K562 (cell line): ENCODE measurements at regions not wholly inside any gene's neighbourhood (a gene's known extent, or its start where the extent isn't known, plus 50 kb on each side); places are given as distances from the start of the nearest gene placed in this dataset.

Experiments
- ATF7 ChIP-seq: fragments of 450-650 bp; IDR thresholded peaks from 2 replicates; pipeline ENCODE4 v1.7.1; 2014; ENCODE audit warnings: mild to moderate bottlenecking, moderate library complexity
- CBX2 ChIP-seq: fragments of 200-600 bp; sonication (generic); IDR thresholded peaks from one replicate; pipeline ENCODE4 v1.6.1; 2012; ENCODE audit warnings: mild to moderate bottlenecking, low read length, inconsistent platforms; ENCODE audit not compliant: insufficient read depth, poor library complexity, severe bottlenecking
- CXXC5 ChIP-seq: fragments of 250-450 bp; sonication (Bioruptor Pico); IDR thresholded peaks from 2 replicates; pipeline ENCODE4 v1.8.0; 2022; ENCODE audit warnings: inconsistent platforms, mild to moderate bottlenecking, moderate library complexity
- HMBOX1 ChIP-seq: sonication (generic); IDR thresholded peaks from 2 replicates; pipeline ENCODE4 v1.6.1; 2016
- HNRNPUL1 ChIP-seq: fragments of 200-400 bp; formaldehyde crosslinking; IDR thresholded peaks from 2 replicates; pipeline ENCODE4 v1.6.1; 2017; ENCODE audit warnings: low read length
- NELFE ChIP-seq: IDR thresholded peaks from 2 replicates; pipeline ENCODE4 v1.6.1; 2011; ENCODE audit warnings: mild to moderate bottlenecking; ENCODE audit not compliant: insufficient read depth, insufficient read length
- PBX2 ChIP-seq, 2 experiments: IDR thresholded peaks in 1 of 2; conservative IDR thresholded peaks in 1 of 2; 2 replicates each; pipeline ENCODE4 v1.6.1; 2016; ENCODE audit warnings: low read depth in 2 of 2, mild to moderate bottlenecking in 1 of 2, missing compliant biosample characterization in 1 of 2, missing genetic modification characterization in 1 of 2, moderate library complexity in 1 of 2
- RCOR1 ChIP-seq, 2 experiments: IDR thresholded peaks; 2 replicates each; pipeline ENCODE4 v1.6.1; 2012; ENCODE audit warnings: low read depth in 2 of 2, low read length in 2 of 2, borderline replicate concordance in 1 of 2, improper control_type of control experiment in 1 of 2
- SRF ChIP-seq, 2 experiments: fragments of 250-450, 450-650 bp in 1 of 2; sonication (Bioruptor Pico) in 1 of 2; sonication (generic) in 1 of 2; formaldehyde crosslinking; IDR thresholded peaks; 2 replicates each; pipeline versions ENCODE4 v1.5.0 to v1.5.1; 2020 to 2022; ENCODE audit warnings: mild to moderate bottlenecking in 1 of 2, missing genetic modification reagents in 1 of 2
- SRSF9 ChIP-seq: fragments of 200-400 bp; formaldehyde crosslinking; IDR thresholded peaks from 2 replicates; pipeline ENCODE4 v1.6.1; 2017; ENCODE audit warnings: low read depth, low read length, borderline replicate concordance
- WHSC1 ChIP-seq: IDR thresholded peaks from one replicate; pipeline ENCODE4 v1.6.1; 2012; ENCODE audit warnings: low read length, control low read depth, inconsistent platforms
- XRCC3 ChIP-seq: fragments of 450-650 bp; IDR thresholded peaks from 2 replicates; pipeline ENCODE4 v1.6.1; 2017; ENCODE audit warnings: mild to moderate bottlenecking, moderate library complexity
- ZBTB34 ChIP-seq: fragments of 250-450 bp; sonication (Bioruptor Pico); IDR thresholded peaks from 2 replicates; pipeline ENCODE4 v1.8.0; 2021; ENCODE audit warnings: mild to moderate bottlenecking, moderate library complexity
- ZNF592 ChIP-seq: fragments of 450-650 bp; IDR thresholded peaks from 2 replicates; pipeline ENCODE4 v1.6.1; 2017; ENCODE audit warnings: antibody characterized with exemption, mild to moderate bottlenecking

- TF ChIP-seq PBX2 (CRISPR knock-in tag; IDR thresholded peaks at IDR 0.05; ENCODE audit: low read depth) (no peak), PBX2 (tag; conservative IDR thresholded peaks at IDR 0.05; ENCODE audit: low read depth) (no peak), ATF7 (peak; percentile 26; the same call in 1 of the 2 replicates), NELFE (no peak), SRSF9 (no peak), RCOR1 (IDR thresholded peaks at IDR 0.05; ENCODE audit: borderline replicate concordance in 1 of 2, low read depth in 2 of 2, low read length in 2 of 2) (peak in 1 of 2 experiments; percentile 42; a peak in 1 of 4 replicates), ZBTB34 (no peak), ZNF592 (no peak), XRCC3 (no peak), CXXC5 (CRISPR knock-in tag) (no peak), CBX2 (no peak), SRF (CRISPR knock-in tag; IDR thresholded peaks at IDR 0.05) (peak in 1 of 2 experiments; percentile 17; a peak in 1 of 4 replicates), WHSC1 (no peak), HNRNPUL1 (no peak), HMBOX1 (peak; percentile 30; the same call in 1 of the 2 replicates)
Observed at GRCh38 chr10:80739963-80740715, 202.4 kb downstream of the SH2D4B start (continued).
